KBM-7 (cell line): ENCODE measurements at regions not wholly inside any gene's neighbourhood (a gene's known extent, or its start where the extent isn't known, plus 50 kb on each side); places are given as distances from the start of the nearest gene placed in this dataset.

ENCODE experiments used
- DNase-seq: peaks from one replicate; pipeline ENCODE4 v3.0.0-alpha.2; 2015
- in situ Hi-C: fragments of 300-500 bp; cut with MboI; formaldehyde crosslinking; loops from 2 replicates; pipeline ENCODE4 v1.14.3; 2020; ENCODE audit warnings: low sequenced_read_pairs, low pct_unique_long_range_greater_than_20kb, mixed read lengths

- no peak for DNase-seq
- in situ Hi-C loops, result no loop called here
Measured at GRCh38 chr1:4500441-4500840, 154.0 kb upstream of the AJAP1 start.

DNA sequence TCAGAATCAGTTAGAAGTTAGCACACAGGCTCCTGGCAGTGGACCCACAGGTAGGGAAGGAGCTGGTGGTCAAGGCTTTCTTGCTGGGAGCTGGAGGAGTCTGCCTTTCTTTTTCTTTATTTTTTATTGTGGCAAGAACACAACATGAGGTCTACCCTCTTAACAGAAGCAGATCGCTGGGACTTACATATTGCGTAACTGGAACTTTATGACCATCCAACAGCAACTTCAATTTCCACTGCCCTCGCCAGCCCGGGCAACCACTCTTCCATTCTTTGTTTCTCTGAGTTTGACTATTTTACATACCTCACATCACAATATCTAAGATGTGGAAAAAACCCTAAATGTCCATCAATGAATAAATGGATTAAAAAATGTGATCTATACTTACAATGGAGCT, 147.8 kb upstream of the AJAP1 start:
- in situ Hi-C loops, result no loop called here
- no peak for DNase-seq

- no peak for DNase-seq
- in situ Hi-C loops, result no loop called here
Measured at GRCh38 chr1:4509206-4509605, 145.2 kb upstream of the AJAP1 start.

DNA sequence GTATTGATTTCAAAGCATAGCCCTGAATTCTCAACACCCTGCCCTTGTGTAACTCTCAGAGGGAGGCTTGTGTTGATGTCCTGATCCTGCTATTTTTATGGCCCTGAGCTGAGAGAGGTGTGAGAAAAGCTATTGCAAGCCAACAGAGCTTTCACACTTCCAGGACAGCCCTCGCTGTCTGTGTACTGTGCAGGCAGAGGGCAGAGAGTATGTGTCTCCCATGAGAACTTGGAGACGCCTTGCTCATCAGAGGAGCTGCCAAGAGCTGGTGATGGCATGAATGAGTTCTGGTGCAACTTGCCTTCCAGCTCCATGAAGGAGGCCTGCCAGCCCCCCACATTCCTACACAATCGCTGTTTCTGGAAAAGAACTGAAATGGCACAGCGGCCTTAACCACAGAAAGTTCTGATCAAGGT, 144.1 kb upstream of the AJAP1 start:
- DNase-seq, result no peak
- in situ Hi-C loops, result no loop called here

GRCh38 chr1:4511374-4511773, 143.0 kb upstream of the AJAP1 start:
- in situ Hi-C loops, result no loop called here
- DNase-seq, result no peak

GRCh38 chr1:4512636-4513035, 141.8 kb upstream of the AJAP1 start:
- in situ Hi-C loops, result no loop called here
- DNase-seq, result no peak

DNA sequence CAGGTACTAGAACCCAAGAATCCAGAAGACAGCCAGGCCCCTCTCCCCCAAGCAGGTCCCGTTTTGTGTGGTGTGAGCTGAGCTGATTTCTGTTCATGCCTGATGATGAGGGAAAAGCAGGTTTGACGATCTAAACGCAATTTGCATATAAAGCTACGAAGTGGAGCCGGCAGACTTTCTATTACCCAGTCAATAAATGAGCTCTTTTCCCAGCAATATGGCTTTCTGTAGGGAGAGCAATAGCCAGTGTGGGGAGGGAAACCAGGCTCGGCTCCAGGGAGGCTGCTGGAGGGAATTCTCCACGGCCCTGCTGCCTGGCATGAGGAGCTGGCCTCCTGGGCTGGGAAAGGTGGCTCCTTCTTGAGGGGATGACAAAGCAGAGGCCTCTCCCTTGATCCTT, 140.7 kb upstream of the AJAP1 start:
- in situ Hi-C loops, result no loop called here
- no peak for DNase-seq

GRCh38 chr1:4515727-4516289, 138.6 kb upstream of the AJAP1 start:
- no peak for DNase-seq
- in situ Hi-C loops, result no loop called here

- no peak for DNase-seq
- in situ Hi-C loops, result no loop called here
Measured at GRCh38 chr1:4516596-4516995, 137.8 kb upstream of the AJAP1 start.

- in situ Hi-C loops, result no loop called here
Measured at GRCh38 chr1:4517186-4517954, 137.0 kb upstream of the AJAP1 start.

DNA sequence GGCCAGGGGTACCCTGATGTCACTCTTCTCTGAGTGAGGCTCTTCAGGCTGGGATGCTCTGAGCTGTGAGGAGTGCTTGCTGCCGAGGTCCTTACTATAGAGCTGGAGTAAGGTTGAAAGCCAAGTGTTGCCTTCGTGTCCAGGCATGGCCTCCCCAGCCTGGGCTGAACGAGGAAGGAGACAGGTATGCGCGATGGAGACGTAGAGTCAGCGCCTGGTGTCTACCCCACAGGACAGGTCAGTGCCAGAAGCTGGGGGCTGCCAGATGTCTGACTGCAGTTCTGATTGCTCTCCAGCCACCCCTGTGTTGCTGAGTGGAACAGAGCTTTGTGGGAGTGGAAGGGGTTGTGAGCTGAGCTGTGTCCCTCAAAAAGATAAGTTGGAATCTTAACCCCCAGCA, 135.8 kb upstream of the AJAP1 start:
- in situ Hi-C loops, result no loop called here
- no peak for DNase-seq

More at GRCh38 chr1:4517186-4517954, 137.0 kb upstream of the AJAP1 start:
- DNase-seq, result no peak

DNA sequence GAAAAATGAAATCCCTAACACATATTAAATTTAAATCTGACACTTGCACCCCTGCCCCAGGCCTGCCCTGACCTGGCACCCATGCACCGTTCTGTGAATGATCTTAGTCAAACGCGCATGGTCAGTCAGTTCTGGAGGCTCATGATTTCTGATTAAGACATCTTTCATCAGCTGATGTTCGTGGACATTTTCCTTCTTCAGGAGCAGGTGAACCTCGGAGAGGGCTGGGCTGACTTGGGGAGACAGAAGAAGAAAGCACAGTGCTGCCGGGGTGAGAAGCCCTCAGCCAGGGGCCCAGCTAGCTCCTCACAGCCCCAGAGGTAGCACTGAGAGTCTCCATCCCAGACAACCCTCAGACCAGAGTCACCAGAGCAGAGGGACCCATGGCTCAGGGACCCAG, 134.5 kb upstream of the AJAP1 start:
- in situ Hi-C loops, result no loop called here
- DNase-seq, result no peak

DNA sequence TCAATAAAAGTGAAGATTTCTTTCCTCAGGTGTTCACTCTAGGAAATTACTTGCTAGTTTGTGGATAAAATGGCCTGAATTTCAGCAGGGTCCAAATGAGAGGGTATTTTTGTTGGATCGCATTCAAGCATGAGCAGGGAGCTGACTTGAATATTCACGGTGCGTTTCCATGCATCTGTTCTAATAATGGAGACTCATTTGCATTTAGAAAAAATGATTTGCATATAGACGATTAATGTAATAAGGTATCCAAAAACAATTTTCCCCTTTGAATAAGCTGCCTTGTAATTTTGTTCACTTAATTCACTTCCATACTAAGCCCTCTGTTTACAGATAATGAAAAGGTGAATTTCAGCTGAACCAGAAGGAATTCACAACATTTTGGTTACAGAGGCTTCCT, 130.9 kb upstream of the AJAP1 start:
- in situ Hi-C loops, result no loop called here
- DNase-seq, result no peak

- in situ Hi-C loops, result no loop called here
- DNase-seq, result no peak
Measured at GRCh38 chr1:4526747-4527146, 127.7 kb upstream of the AJAP1 start.

DNA sequence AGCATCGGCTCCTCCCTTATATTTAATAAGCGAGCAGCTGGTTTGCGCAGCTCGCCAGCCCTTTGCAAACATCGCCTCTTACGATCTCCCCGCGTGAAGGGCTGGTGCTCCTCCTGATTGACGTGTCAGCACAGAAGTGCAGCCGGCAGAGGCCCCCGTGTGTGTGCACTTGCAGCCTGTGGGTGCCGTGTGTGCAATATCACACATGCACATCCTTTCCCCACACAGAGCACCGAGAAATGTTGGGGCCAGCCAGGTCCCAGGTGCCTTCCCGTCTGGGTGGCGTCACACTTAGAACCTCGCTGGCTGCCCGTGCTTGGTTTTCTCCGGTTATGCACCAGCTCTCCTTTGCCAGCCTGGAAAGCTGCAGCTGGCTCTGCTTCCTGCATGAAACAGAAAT, 126.6 kb upstream of the AJAP1 start:
- no peak for DNase-seq
- in situ Hi-C loops, result no loop called here

DNA sequence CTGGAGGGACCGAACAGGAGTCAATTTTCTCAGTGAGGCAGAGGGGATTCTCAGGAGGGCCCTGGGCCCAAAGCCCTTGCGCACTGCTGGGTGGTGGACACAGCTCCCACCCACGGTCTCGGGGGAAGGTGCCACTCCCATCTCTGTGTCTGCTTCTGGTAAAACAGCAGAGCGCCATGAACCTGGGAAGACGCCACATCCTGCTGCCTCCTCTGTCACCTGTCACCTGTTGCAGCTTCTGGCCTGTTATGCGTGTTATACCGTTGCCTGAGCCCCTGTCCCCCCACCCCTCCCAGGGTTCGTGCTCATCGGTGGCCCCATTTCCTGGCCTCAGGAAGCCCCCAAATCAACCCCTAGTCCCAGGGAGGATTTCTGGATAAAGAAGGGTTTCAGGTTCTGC, 125.8 kb upstream of the AJAP1 start:
- no peak for DNase-seq
- in situ Hi-C loops, result no loop called here

DNA sequence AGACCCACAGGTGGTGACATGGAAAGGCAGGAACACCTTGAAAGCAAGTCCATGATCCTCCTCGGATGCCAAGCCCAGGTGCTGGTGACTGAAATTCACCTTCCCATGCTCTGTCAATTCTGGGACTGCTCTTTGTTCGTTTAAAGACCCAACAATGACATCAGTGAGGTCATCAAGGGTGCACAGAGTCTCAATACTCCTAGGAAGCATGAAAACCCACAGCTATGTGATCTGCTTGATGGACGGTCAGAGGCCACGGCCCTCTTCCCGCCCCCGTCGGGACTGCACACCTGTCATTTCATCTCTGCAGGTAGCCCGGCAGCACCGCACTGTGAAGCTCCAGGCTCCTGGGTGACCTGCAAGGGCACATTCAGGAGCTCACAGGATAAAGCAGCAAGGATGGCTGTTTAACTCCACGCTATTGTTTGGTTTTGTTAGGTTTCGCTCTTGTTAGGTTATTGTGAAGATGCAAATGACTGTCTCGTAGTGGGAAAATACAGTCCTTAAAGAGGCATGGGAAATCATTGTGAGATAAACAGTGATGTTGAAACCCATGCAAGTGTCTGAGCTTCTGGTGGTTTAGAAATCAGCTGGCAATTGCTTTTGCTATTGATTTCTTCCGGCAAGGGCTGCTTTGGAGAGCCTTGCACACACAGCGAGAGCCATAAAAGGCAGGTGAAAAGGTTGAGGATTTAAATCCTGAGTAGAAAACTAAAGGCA, 124.8 kb upstream of the AJAP1 start:
- in situ Hi-C loops, result no loop called here
- DNase-seq, result no peak

DNA sequence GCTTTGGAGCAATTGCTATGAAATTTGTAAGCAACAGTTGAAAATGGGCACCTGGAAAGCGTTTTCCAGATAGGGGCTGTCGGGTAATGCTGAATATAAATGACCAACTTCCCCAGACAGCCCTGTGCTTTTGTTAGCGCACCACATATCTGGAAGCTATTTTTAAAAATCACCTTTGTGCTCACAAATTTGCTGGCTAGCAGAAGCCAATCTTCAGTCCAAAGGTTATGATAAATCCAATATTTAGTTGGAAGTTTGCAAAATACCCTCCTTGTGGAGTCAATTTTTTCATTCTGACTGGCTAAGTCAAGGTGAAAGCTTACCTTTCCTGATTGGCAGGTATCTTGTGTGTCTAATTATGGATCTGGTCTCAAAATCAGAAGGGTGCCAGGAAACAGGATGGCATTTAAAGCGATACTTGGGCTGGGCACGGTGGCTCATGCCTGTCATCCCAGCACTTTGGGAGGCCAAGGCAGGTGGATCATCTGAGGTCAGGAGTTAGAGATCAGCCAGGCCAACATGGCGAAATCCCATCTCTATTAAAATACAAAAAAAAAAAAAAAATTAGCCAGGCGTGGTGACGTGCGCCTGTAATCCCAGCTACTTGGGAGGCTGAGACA, 124.1 kb upstream of the AJAP1 start:
- in situ Hi-C loops, result no loop called here
- no peak for DNase-seq

DNA sequence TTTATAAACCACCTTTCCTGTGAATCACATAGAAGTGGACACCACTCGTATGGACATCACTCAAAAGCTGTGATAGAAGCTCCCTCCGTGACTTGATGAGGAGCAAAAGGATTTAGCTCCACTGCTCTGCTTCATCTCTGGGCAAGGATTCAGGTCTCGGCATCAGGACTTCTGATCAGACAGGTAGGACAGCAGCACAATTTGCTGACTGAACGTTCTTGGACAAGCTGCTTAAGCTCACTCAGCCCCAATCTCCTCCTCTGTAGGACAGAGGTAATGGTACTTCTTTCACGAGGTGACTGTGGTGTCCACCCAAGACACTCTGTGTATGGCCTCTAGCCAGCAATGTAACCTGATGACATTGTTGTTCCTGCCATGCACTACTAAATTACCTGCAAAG, 122.6 kb upstream of the AJAP1 start:
- in situ Hi-C loops, result no loop called here

DNA sequence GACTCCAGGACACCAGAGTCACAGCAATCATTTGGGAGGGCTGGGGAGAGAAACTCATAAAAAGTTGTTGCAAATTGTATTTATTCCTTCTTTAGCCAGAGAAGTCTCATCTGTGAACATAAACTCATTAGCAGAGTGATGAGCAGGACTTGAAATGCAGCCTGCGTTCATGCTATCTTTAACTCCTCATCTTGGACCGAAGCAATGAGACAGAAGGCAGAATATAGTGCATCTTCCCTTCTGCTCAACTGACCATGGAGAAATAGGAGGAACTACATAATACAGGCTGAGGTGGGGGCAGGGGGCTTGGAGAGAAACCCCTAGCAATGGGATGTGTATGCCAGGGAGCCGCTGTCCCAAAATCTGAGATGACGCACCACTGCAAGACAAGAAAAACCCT, 121.8 kb upstream of the AJAP1 start:
- in situ Hi-C loops, result no loop called here
- no peak for DNase-seq

More for the DNA sequence above, 122.6 kb upstream of the AJAP1 start:
- DNase-seq, result no peak
